RKO (cell line): ENCODE measurements at regions not wholly inside any gene's neighbourhood (a gene's known extent, or its start where the extent isn't known, plus 50 kb on each side); places are given as distances from the start of the nearest gene placed in this dataset.
A peak's percentile ranks its signal among the peaks of the same experiment; 100 is the strongest.
"Not testable (repeated sequence)": the region's sequence is repeated elsewhere in the genome, so short reads cannot be mapped to it uniquely, and the experiment has no call there.

Experiments used
- DNase-seq: peaks from one replicate; pipeline ENCODE4 v3.0.0-alpha.2; 2016; ENCODE audit warnings: low spot score

DNA sequence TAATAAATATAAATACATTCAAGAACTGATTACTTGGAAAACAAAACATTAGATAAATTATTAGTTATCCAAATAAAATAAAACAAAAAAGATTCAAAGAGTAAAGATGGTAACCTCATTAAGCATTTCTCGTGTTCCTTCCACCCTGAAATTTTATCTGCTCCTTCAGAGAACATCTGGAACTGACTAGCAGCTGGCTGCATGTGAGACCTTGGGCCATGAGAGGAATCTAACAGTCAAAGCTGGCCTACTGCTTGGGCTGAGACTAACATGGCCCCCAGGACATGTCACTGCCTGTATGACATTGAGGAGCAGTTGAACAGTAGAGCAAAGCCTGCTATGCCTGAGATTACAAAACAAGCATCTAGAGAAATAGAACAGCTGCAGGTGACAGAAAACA, 208.5 kb upstream of the ZSWIM2 start:
- no peak for DNase-seq

- no peak for DNase-seq
These were observed 207.7 kb upstream of the ZSWIM2 start for GRCh38 chr2:187056416-187057334.

DNA sequence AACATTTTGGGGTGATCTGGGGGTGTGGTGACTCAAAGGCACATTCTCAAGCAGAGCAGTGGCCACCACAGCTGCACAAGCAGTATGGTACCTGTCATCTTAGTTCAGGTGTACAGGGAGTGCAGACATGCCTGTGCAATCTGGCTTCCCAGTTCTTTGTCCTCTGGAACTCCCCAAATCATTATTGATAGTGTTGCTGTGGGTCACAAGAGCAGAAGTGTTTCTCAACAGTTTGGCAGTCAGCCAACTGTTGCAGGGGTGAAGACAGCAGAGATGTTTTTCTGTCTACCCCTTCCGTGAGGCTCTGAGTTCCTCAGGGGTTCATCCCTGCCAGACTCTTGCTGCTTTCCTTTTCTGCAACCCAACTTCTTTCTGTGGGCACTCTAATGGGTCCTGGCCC, 206.5 kb upstream of the ZSWIM2 start:
- no peak for DNase-seq

DNA sequence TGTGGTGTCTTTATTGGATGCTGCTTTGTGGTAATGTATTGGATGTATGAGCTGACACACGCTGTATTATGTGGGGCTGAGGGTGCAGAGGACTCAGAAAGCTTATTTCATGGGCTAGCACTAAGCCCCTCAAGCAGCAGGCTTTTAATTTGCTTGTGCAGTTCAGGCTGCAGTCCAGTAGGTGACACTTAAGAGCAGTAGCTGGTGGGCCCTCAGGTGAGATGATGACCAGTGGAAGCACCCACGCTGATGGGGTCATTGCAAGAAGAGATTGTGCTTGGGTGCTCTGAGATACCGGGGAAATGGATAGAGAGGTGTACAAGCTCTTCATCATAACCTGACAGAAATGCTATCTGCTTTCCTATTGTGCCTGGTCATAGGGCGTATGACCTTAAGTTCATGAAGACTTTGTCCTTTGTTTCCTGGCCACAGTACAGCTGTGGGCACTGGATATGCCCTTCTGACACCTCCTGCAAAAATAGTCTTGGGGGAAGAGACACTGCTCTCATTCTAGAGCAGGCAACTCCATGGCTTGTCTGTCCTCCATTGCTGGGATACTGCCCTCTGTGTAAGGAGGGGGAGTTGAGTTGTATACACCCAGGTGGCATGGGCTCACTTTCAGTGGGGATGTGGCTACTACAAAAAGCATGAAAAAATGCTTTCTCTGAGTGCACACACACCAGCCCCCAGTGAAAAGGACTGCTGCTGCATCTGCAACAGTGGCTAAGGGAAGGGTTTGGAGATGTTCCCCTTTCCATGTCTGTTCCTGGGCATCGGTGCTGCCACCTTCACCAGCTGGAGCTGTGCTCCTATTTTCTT, 205.7 kb upstream of the ZSWIM2 start:
- no peak for DNase-seq

DNA sequence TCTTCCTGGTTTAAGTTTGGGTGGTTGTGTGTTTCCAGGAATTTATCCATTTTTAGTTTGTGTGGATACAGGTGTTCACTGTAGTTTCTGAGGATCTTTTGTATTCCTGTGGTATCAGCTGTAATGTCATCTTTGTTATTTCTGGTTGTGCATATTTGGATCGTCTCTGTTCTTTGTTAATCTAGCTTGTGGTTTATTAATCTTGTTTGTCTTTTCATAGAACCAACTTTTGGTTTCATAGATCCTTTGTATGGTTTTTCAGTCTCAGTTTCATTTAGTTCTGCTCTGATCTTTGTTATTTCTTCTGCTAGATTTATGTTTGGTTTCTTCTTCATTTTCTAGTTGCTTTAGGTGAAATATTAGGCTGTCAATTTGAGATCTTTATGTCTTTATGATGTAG, 202.4 kb upstream of the ZSWIM2 start:
- DNase-seq: no peak

DNA sequence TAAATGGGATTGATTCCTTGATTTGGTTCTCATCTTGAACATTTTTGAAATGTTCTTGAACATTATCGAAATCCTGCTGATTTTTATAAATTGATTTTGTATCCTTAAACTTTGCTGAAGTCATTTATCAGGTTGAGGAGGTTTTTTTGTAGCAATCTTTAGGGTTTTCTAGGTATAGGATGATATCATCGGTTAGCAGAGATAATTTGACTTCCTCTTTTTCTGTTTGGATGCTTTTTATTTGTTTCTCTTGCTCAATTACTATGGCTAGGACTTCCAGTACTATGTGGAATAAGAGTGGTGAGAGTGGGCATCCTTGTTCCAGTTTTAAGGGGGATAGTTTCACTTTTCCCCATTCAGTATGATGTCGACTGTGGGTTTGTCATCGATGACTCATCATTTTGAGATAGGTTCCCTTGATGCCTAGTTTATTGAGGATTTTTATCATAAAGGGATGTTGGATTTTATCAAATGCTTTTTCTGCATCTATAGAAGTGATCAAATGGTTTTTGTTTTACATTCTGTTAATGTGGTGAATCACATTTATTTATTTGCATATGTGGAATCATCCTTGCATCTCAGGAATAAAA, 201.5 kb upstream of the ZSWIM2 start:
- no peak for DNase-seq

DNA sequence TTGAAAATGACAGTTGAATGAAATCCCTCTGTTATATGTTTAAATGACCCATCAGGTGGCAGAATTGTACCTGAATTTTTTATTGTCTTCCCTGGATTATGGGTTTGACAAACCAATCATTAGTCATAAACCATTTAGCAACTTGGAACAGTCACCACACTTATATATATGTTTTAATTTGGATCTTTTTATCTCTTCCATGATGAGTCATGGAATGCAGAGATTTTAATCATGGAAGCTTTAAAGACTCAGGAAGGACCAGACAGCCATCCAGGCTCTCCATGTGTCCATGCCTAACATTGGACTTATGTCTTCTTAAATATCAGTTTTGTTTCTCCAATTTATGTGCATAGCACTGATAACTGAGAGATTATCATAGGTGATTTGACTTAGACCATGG, 188.3 kb upstream of the ZSWIM2 start:
- peak; percentile 7 for DNase-seq

DNA sequence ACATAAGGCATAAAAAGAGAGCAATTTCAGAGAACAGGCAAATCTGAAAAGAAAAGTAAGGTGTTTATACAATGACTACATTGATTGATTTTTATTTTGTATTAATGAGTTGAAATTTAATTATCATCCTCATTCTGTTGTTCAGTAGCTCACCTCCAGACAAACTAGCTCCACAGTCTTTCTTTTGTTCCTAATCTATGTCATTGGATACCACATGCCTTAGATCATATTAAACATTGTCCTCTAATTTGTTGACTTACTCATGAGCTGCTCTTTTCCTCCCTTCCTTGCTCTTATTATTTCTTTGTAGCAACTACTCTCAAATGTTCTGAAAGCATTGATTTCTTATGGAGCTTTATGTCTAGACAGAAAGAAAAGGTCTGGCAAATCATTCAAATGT, 185.5 kb upstream of the ZSWIM2 start:
- no peak for DNase-seq

- DNase-seq: no peak
These were observed 175.8 kb upstream of the ZSWIM2 start for GRCh38 chr2:187024739-187025138.

- not testable (repeated sequence) for DNase-seq
These were observed 175.0 kb upstream of the ZSWIM2 start for GRCh38 chr2:187023996-187024395.

- DNase-seq: no peak
These were observed 168.5 kb upstream of the ZSWIM2 start for GRCh38 chr2:187017438-187017837.

- no peak for DNase-seq
These were observed 164.1 kb upstream of the ZSWIM2 start for GRCh38 chr2:187013058-187013457.

- no peak for DNase-seq
These were observed 162.3 kb upstream of the ZSWIM2 start for GRCh38 chr2:187011206-187011832.

DNA sequence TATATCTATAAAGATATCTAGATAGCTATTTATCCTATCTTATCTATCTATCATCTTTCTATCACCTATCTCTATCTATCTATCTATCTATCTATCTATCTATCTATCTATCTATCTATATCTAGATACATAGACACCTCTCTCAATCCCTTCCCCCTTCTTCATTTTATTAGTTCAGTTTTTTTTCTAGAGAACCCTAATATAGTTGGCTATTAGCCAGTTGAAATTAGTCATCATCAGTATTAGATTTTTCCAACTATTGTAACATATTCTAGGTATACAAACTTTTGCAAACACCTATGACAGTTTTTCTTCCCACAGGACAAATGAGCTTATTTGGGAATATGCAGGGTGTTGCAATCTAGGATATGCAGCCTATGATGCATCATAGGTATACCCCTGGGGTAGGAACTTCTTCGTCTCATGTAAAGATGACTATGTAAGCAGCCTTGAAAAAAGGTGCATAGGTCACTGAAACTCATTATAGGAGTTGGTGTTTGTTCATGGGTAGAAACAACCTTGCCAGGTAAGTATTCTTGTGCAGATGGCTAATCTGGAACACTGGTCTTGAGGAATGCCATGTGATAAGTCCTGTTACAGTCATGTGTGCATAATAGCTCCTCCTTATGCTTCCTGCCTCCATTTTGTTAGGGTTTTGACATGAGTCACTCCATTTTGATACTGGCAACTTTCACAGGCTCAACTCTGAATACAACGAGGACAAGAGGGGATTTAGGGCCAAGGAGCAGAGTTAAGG, 160.7 kb upstream of the ZSWIM2 start:
- DNase-seq: peak; percentile 8

- peak; percentile 13 for DNase-seq
These were observed 159.1 kb upstream of the ZSWIM2 start for GRCh38 chr2:187008111-187008510.

DNA sequence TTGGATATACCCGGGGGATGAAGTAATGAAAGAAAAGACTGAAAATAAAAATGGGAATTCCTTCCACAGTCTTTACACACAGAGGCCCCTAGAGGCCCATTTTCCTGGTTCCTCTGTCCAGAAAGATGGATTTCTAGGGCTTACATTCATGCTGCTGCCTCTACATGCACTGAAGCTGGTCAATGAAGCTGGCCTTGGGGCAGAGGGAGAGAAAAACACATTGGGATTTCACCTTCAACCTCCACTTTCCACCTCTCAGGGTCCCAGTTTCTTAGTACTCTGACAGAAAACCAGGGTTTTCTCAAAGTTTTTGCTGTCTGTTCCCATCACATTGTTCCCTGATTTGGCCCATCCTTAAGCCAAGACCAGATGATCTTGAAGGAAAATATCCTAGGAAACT, 154.6 kb upstream of the ZSWIM2 start:
- no peak for DNase-seq

GRCh38 chr2:187003038-187003554, 154.1 kb upstream of the ZSWIM2 start:
- no peak for DNase-seq

- DNase-seq: no peak
These were observed 153.3 kb upstream of the ZSWIM2 start for GRCh38 chr2:187002242-187002641.

DNA sequence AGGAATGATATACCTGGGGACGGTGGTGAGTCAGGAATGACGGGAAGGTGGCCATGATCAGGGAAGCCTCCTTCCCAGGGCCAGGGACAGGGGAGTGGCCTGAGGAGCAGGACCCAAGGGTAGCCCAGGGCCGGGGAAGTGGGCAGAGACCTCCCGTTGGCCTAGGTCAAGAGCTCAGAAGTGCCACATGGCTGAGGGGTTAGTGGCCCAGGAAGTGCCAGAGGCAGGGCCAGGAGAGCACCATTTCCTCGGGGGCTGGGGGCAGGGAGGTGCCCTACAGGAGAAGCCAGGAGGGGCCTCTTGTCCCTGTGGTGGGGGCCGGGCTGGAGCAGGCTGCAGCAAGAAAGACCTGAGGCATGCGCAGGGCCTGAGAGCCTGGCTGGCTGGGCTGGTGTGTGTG, 152.3 kb upstream of the ZSWIM2 start:
- DNase-seq: no peak

DNA sequence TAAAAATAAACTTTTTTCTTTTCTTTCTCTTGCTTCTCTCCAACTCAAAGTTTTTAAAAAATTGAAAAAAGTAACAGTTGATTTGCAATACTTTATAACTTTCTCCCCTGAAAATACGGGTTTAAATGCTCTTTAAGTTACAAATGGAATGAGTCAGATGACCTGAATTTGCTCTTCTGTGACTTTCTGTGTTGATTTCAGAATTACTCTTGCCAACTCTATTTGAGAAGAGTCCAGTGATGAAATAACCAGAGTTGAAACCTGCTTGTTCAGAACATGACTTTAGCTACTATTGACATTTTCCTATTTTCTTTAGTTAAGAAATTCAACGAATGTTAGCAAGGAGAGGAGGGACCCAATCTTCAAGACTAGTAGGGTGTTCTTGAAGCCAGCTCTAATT, 146.1 kb upstream of the ZSWIM2 start:
- no peak for DNase-seq

DNA sequence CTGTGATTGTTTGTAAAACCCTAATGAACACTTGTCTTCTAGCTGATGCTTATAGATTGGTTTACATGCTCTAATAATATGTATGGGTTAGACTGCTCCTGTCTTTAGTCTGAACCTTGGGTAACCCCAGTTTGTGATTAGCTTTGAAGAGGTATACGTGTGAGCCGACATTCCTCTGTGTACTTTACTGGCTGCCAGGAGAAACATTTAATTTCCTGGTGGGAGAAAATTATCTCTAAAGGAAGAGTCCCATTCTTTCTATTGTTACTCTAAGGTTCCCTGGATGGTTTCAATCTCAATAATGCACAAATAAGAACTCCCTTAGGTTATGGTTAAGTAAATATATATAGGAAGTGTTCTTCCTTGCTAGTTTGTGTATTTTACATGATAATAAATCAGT, 143.6 kb upstream of the ZSWIM2 start:
- no peak for DNase-seq
